ENCODE measurements at regions not wholly inside any gene's neighbourhood (a gene's known extent, or its start where the extent isn't known, plus 50 kb on each side); places are given as distances from the start of the nearest gene placed in this dataset.

GRCh38 chr5:79890930-79891249 lies 100.2 kb downstream of the MTX3 start:
- no peak for TF ChIP-seq CTCF (IDR thresholded peaks at IDR 0.05)
- TF ChIP-seq POLR2A (IDR thresholded peaks at IDR 0.05) = no peak

Data from thyroid gland (tissue), 4 donors.